ENCODE measurements at regions not wholly inside any gene's neighbourhood (a gene's known extent, or its start where the extent isn't known, plus 50 kb on each side); places are given as distances from the start of the nearest gene placed in this dataset.

- TF ChIP-seq, protein P1, sequence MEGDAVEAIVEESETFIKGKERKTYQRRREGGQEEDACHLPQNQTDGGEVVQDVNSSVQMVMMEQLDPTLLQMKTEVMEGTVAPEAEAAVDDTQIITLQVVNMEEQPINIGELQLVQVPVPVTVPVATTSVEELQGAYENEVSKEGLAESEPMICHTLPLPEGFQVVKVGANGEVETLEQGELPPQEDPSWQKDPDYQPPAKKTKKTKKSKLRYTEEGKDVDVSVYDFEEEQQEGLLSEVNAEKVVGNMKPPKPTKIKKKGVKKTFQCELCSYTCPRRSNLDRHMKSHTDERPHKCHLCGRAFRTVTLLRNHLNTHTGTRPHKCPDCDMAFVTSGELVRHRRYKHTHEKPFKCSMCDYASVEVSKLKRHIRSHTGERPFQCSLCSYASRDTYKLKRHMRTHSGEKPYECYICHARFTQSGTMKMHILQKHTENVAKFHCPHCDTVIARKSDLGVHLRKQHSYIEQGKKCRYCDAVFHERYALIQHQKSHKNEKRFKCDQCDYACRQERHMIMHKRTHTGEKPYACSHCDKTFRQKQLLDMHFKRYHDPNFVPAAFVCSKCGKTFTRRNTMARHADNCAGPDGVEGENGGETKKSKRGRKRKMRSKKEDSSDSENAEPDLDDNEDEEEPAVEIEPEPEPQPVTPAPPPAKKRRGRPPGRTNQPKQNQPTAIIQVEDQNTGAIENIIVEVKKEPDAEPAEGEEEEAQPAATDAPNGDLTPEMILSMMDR (IDR thresholded peaks at IDR 0.05) = no peak
- TF ChIP-seq POLR2A (IDR thresholded peaks at IDR 0.05) = no peak
These were observed 79.3 kb upstream of the TCF12 start for GRCh38 chr15:56839099-56839498.
